ENCODE measurements at regions not wholly inside any gene's neighbourhood (a gene's known extent, or its start where the extent isn't known, plus 50 kb on each side); places are given as distances from the start of the nearest gene placed in this dataset.

DNA sequence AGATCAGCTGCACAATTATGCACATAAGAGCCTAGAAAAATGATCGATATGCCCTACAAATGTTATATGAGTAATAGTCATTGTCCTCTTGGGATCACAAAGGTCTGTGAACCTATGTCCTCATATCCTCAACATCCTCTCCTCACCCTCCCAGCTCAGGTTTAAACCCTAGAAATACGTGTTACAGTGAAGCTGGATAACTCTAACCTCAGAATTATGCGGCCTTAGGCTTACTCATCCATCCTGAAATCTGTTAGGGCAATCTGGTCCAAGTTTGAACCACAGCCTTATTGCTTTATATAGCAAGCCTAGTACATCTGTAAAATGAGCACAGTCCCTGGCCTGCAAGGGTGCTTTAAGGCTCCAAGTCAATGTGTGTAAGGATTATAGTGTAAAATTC lies 84.2 kb upstream of the FRMD4A start:
- no peak for DNase-seq
- Mint-ChIP-seq H3K27me3 (ENCODE audit: low read depth, poor library complexity) (peaks cover 10% of the 10 kb centered on the region), H3K4me1 (peaks cover 56% of the 10 kb centered on the region), H3K4me3 (no peak overlapping the region), H3K36me3 (ENCODE audit: low read depth) (no peaks in the 10 kb centered on the region), H3K9me3 (no peaks in the 10 kb centered on the region), H3K27ac (no peak overlapping the region)
- TF ChIP-seq, protein P1, sequence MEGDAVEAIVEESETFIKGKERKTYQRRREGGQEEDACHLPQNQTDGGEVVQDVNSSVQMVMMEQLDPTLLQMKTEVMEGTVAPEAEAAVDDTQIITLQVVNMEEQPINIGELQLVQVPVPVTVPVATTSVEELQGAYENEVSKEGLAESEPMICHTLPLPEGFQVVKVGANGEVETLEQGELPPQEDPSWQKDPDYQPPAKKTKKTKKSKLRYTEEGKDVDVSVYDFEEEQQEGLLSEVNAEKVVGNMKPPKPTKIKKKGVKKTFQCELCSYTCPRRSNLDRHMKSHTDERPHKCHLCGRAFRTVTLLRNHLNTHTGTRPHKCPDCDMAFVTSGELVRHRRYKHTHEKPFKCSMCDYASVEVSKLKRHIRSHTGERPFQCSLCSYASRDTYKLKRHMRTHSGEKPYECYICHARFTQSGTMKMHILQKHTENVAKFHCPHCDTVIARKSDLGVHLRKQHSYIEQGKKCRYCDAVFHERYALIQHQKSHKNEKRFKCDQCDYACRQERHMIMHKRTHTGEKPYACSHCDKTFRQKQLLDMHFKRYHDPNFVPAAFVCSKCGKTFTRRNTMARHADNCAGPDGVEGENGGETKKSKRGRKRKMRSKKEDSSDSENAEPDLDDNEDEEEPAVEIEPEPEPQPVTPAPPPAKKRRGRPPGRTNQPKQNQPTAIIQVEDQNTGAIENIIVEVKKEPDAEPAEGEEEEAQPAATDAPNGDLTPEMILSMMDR (IDR thresholded peaks at IDR 0.05), result no peak

DNA sequence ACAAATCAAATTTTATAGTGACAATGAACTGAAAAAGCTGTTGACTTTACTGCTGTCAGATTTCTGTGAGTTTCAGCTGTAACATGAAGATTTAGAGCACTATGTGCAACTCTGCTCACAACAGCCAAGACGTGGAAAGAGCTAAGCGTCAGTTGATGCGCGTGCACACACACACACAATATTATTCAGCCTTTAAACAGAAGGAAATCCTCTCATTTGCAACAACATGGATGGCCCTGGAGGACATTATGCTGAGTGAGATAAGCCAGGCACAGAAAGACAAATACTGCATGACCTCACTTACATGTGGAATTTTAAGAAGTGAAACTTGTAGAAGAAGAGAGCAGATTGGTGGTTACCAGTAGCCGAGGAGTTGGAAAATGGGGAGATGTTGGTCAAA lies 82.8 kb upstream of the FRMD4A start:
- no peak overlapping the region for H3K27ac Mint-ChIP-seq
- H3K36me3 Mint-ChIP-seq (ENCODE audit: low read depth), result no peaks in the 10 kb centered on the region

DNA sequence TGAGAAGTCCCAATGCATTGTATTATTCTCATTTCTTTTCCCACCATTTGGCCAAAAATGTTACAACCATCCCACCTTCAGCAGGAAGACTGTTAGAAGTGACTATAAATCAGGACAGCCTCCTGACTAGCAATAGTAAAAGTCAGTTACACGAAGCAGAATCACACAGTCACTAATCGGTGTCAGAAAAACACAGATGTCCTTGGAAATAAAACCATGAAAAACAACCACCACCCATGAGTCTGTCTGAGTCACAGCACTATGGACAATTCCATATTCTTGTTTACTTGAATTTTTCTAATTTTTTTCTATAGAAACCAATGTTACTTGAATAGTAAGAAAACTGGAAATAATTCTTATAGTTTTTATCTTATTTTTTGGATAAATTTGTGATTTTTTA lies 81.9 kb upstream of the FRMD4A start:
- H3K4me1 Mint-ChIP-seq, result peaks cover 63% of the 10 kb centered on the region
- H3K27ac Mint-ChIP-seq, result no peak overlapping the region
- H3K27me3 Mint-ChIP-seq (ENCODE audit: low read depth, poor library complexity), result peaks cover 11% of the 10 kb centered on the region
- TF ChIP-seq, protein P1 (IDR thresholded peaks at IDR 0.05), result no peak
- no peak overlapping the region for H3K4me3 Mint-ChIP-seq
- no peaks in the 10 kb centered on the region for H3K9me3 Mint-ChIP-seq
- H3K36me3 Mint-ChIP-seq (ENCODE audit: low read depth), result no peaks in the 10 kb centered on the region
- no peak for DNase-seq

More for the DNA sequence above, 82.8 kb upstream of the FRMD4A start:
- Mint-ChIP-seq H3K4me3 (no peak overlapping the region), H3K27me3 (ENCODE audit: low read depth, poor library complexity) (peaks cover 11% of the 10 kb centered on the region), H3K4me1 (peaks cover 63% of the 10 kb centered on the region), H3K9me3 (no peaks in the 10 kb centered on the region)
- no peak for DNase-seq
- TF ChIP-seq, protein P1 (IDR thresholded peaks at IDR 0.05), result no peak

DNA sequence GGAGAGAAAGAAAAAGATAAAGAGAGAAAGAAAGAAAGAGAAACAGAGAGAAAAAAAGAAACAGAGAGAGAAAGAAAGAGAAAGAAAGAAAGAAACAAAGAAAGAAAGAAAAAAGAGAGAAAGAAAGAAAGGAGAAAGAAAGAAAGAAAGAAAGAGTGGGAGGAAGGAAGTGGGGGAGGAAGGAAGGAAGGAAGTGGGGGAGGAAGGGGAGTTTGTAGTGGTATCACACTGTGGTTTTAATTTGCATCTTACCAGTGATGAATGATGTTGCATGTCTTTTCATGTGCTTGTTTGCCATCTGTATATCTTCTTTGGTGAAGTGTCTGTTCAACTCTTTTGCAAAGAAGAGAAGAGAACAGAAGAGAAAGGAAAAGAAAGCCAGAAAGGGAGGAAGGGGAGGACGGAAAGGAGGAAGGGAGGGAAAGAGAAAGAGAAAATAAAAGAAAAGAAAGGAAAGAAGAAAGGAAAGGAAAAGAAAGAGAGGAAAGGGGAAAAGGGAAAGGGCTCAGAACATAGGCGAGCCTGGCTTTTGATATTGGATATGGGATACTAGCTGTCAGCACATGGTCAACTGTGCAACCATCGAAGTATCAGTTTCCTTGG lies 79.2 kb upstream of the FRMD4A start:
- H3K36me3 Mint-ChIP-seq (ENCODE audit: low read depth), result no peaks in the 10 kb centered on the region
- peak overlapping the region; percentile 12 for H3K4me3 Mint-ChIP-seq
- peaks cover 53% of the 10 kb centered on the region for H3K4me1 Mint-ChIP-seq
- peak overlapping the region; percentile 39 for H3K27ac Mint-ChIP-seq
- TF ChIP-seq, protein P1 (IDR thresholded peaks at IDR 0.05), result no peak
- peaks cover 12% of the 10 kb centered on the region for H3K27me3 Mint-ChIP-seq (ENCODE audit: low read depth, poor library complexity)
- no peaks in the 10 kb centered on the region for H3K9me3 Mint-ChIP-seq
- DNase-seq, result no peak

DNA sequence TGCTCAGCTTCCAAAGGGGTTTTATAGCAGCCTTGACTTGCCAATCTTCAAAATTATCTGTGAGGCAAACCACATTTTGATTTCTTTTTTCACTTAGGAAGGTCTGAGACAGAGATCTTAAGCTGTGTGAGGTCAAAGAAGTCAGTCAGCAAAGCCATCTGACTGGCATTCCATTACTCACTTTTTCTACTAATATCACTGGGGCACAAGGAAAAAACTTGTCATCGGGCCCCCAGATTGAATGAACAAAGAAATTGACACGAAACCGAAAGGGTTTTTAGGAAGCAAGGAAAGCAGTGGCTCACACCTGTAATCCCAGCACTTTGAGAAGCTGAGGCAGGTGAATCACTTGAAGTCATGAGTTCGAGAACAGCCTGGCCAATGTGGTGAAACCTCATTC lies 78.5 kb upstream of the FRMD4A start:
- no peaks in the 10 kb centered on the region for H3K36me3 Mint-ChIP-seq (ENCODE audit: low read depth)
- peaks cover 14% of the 10 kb centered on the region for H3K27me3 Mint-ChIP-seq (ENCODE audit: low read depth, poor library complexity)
- no peaks in the 10 kb centered on the region for H3K9me3 Mint-ChIP-seq
- H3K27ac Mint-ChIP-seq, result peak overlapping the region; percentile 39
- TF ChIP-seq, protein P1 (IDR thresholded peaks at IDR 0.05), result no peak
- DNase-seq, result no peak
- peaks cover 53% of the 10 kb centered on the region for H3K4me1 Mint-ChIP-seq
- no peak overlapping the region for H3K4me3 Mint-ChIP-seq

DNA sequence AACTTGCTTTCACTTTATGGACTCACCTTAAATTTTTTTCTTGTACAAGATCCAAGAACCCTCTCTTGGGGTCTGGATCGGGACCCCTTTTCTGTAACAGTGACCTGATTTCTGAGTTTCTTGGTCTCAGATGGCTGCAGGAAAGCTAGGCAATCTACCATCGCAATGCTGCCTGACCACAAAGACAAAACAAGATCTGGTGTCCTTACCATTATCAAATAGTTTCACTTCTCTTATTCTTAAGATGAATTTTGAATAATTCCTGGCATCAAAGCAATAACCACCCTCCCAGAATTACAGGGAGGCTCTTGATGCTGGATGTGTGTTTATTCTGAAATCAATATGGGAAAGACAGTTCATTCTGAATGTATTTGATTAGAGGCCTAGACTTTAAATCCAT lies 77.4 kb upstream of the FRMD4A start:
- H3K4me1 Mint-ChIP-seq, result peaks cover 47% of the 10 kb centered on the region
- TF ChIP-seq, protein P1 (IDR thresholded peaks at IDR 0.05), result no peak
- H3K9me3 Mint-ChIP-seq, result no peaks in the 10 kb centered on the region
- H3K27me3 Mint-ChIP-seq (ENCODE audit: low read depth, poor library complexity), result peaks cover 14% of the 10 kb centered on the region
- H3K27ac Mint-ChIP-seq, result no peak overlapping the region
- no peak for DNase-seq
- no peaks in the 10 kb centered on the region for H3K36me3 Mint-ChIP-seq (ENCODE audit: low read depth)
- no peak overlapping the region for H3K4me3 Mint-ChIP-seq

Data from nephron progenitor cell (in vitro differentiated cells).